Hepatocyte (in vitro differentiated cells): ENCODE measurements at regions not wholly inside any gene's neighbourhood (a gene's known extent, or its start where the extent isn't known, plus 50 kb on each side); places are given as distances from the start of the nearest gene placed in this dataset.

Experiments used
- DNase-seq: peaks from one replicate; pipeline ENCODE4 v3.0.0-alpha.2; 2016; ENCODE audit warnings: low spot score
- H2AFZ ChIP-seq: fragments of 200-600 bp; sonication (generic); 2 replicates; pipeline ENCODE4 v1.6.0; 2016; ENCODE audit warnings: antibody characterized with exemption, mild to moderate bottlenecking
- H3K27ac ChIP-seq: fragments of 200-600 bp; sonication (generic); 2 replicates; pipeline ENCODE4 v1.5.1; 2016; ENCODE audit warnings: mild to moderate bottlenecking
- H3K27me3 ChIP-seq: fragments of 200-600 bp; sonication (generic); 2 replicates; pipeline ENCODE4 v1.6.1; 2016
- H3K36me3 ChIP-seq: fragments of 200-600 bp; sonication (generic); replicated peaks from 2 replicates; pipeline ENCODE4 v1.5.1; 2016; ENCODE audit warnings: low read depth; ENCODE audit not compliant: insufficient read depth
- H3K4me1 ChIP-seq: fragments of 200-600 bp; sonication (generic); 2 replicates; pipeline ENCODE4 v1.5.1; 2016; ENCODE audit warnings: mild to moderate bottlenecking, moderate library complexity; ENCODE audit not compliant: insufficient read depth
- H3K4me2 ChIP-seq: fragments of 200-600 bp; sonication (generic); 2 replicates; pipeline ENCODE4 v1.6.0; 2016
- H3K4me3 ChIP-seq: fragments of 200-600 bp; sonication (generic); 2 replicates; pipeline ENCODE4 v1.5.1; 2016; ENCODE audit warnings: mild to moderate bottlenecking
- H3K79me2 ChIP-seq: fragments of 200-600 bp; sonication (generic); 2 replicates; pipeline ENCODE4 v1.6.0; 2017; ENCODE audit warnings: mild to moderate bottlenecking
- H3K9me2 ChIP-seq: fragments of 200-600 bp; sonication (generic); replicated peaks from 2 replicates; pipeline ENCODE4 v1.6.0; 2017; ENCODE audit warnings: mild to moderate bottlenecking; ENCODE audit not compliant: insufficient read depth
- H3K9me3 ChIP-seq: fragments of 200-600 bp; sonication (generic); 2 replicates; pipeline ENCODE4 v1.5.1; 2016; ENCODE audit warnings: low read depth, mild to moderate bottlenecking
- H4K20me1 ChIP-seq: fragments of 200-600 bp; sonication (generic); 2 replicates; pipeline ENCODE4 v1.6.0; 2016; ENCODE audit warnings: mild to moderate bottlenecking; ENCODE audit not compliant: insufficient read depth, poor library complexity, severe bottlenecking
- CTCF ChIP-seq: fragments of 200-600 bp; sonication (generic); IDR thresholded peaks from 2 replicates; pipeline ENCODE4 v1.5.1; 2016; ENCODE audit warnings: antibody characterized with exemption, mild to moderate bottlenecking; ENCODE audit not compliant: poor library complexity
- EZH2 ChIP-seq: fragments of 200-600 bp; sonication (generic); IDR thresholded peaks from 2 replicates; pipeline ENCODE4 v1.6.1; 2016; ENCODE audit warnings: antibody characterized with exemption, mild to moderate bottlenecking, borderline replicate concordance
- EZH2phosphoT487 ChIP-seq: fragments of 200-600 bp; sonication (generic); IDR thresholded peaks from one replicate; pipeline ENCODE4 v1.6.1; 2018; ENCODE audit warnings: antibody characterized with exemption, mild to moderate bottlenecking, low read depth, moderate library complexity; ENCODE audit not compliant: unreplicated experiment, severe bottlenecking
- WGBS: methylation state at CpG from one replicate; pipeline ENCODE4 v1.1.6; 2016; ENCODE audit warnings: low lambda C conversion rate; ENCODE audit errors: missing lambda C conversion rate; 5-methylcytosine and 5-hydroxymethylcytosine counted together

- no peak overlapping the region for H3K4me3 ChIP-seq
- no peaks in the 10 kb centered on the region for H3K79me2 ChIP-seq
- 72% methylated on average over 5 of the region's 5 CpGs for WGBS
- no peak overlapping the region for H2AFZ ChIP-seq
- TF ChIP-seq CTCF (no peak), EZH2phosphoT487 (no peak), EZH2 (no peak)
- no peak for DNase-seq
- H4K20me1 ChIP-seq, result no peaks in the 10 kb centered on the region
- no peaks in the 10 kb centered on the region for H3K9me3 ChIP-seq
- H3K4me2 ChIP-seq, result no peak overlapping the region
- no peaks in the 10 kb centered on the region for H3K36me3 ChIP-seq
- H3K27ac ChIP-seq, result no peak overlapping the region
- no peaks in the 10 kb centered on the region for H3K4me1 ChIP-seq
- H3K27me3 ChIP-seq, result no peaks in the 10 kb centered on the region
- no peaks in the 10 kb centered on the region for H3K9me2 ChIP-seq
These were observed 268.6 kb downstream of the PSAT1 start for GRCh38 chr9:78565481-78565880.

GRCh38 chr9:78566521-78566920 is 269.6 kb downstream of the PSAT1 start:
- H3K27ac ChIP-seq, result no peak overlapping the region
- DNase-seq, result no peak
- no peak overlapping the region for H3K4me2 ChIP-seq
- H3K4me3 ChIP-seq, result no peak overlapping the region
- no peaks in the 10 kb centered on the region for H3K4me1 ChIP-seq
- TF ChIP-seq CTCF (no peak), EZH2phosphoT487 (no peak), EZH2 (no peak)
- H2AFZ ChIP-seq, result no peak overlapping the region
- no peaks in the 10 kb centered on the region for H3K9me3 ChIP-seq
- H3K27me3 ChIP-seq, result no peaks in the 10 kb centered on the region
- H3K79me2 ChIP-seq, result no peaks in the 10 kb centered on the region
- H3K9me2 ChIP-seq, result no peaks in the 10 kb centered on the region
- no peaks in the 10 kb centered on the region for H4K20me1 ChIP-seq
- WGBS, result 93% methylated on average over 2 of the region's 2 CpGs
- H3K36me3 ChIP-seq, result no peaks in the 10 kb centered on the region

GRCh38 chr9:78566948-78567675 is 270.2 kb downstream of the PSAT1 start:
- Histone ChIP-seq H3K27ac (peak overlapping the region; percentile 56), H3K9me2 (no peaks in the 10 kb centered on the region), H3K79me2 (no peaks in the 10 kb centered on the region), H2AFZ (no peak overlapping the region), H3K4me3 (no peak overlapping the region), H3K4me2 (no peak overlapping the region), H3K4me1 (no peaks in the 10 kb centered on the region), H3K36me3 (no peaks in the 10 kb centered on the region), H3K9me3 (no peaks in the 10 kb centered on the region), H4K20me1 (no peaks in the 10 kb centered on the region), H3K27me3 (no peaks in the 10 kb centered on the region)
- TF ChIP-seq EZH2phosphoT487 (no peak), CTCF (no peak), EZH2 (no peak)
- DNase-seq, result no peak
- WGBS, result 71% methylated on average over 5 of the region's 5 CpGs

GRCh38 chr9:78567693-78568092 is 270.8 kb downstream of the PSAT1 start:
- Histone ChIP-seq H3K27ac (peak overlapping the region; percentile 56), H2AFZ (no peak overlapping the region), H3K4me1 (no peaks in the 10 kb centered on the region), H3K27me3 (no peaks in the 10 kb centered on the region), H3K36me3 (no peaks in the 10 kb centered on the region), H3K9me2 (no peaks in the 10 kb centered on the region), H3K9me3 (no peaks in the 10 kb centered on the region), H3K4me2 (no peak overlapping the region), H3K4me3 (no peak overlapping the region), H3K79me2 (no peaks in the 10 kb centered on the region), H4K20me1 (no peaks in the 10 kb centered on the region)
- DNase-seq, result no peak
- 87% methylated on average over 3 of the region's 3 CpGs for WGBS
- TF ChIP-seq EZH2, result no peak
